Stimulated activated CD8-positive, alpha-beta memory T cell treated with anti-CD3 and anti-CD28 coated beads, Interleukin-2, amount 100 ng/mL, for 48 hours (primary cell): ENCODE measurements at regions not wholly inside any gene's neighbourhood (a gene's known extent, or its start where the extent isn't known, plus 50 kb on each side); places are given as distances from the start of the nearest gene placed in this dataset.
"Not testable (repeated sequence)": the region's sequence is repeated elsewhere in the genome, so short reads cannot be mapped to it uniquely, and the experiment has no call there.

Source experiments
- DNase-seq, 2 donors: peaks; one replicate each; pipeline ENCODE4 v3.0.0-alpha.2; 2020; ENCODE audit warnings: low read depth in 2 of 2

GRCh38 chr12:9411616-9412268 lies 196.0 kb downstream of the KLRB1 start:
- DNase-seq: not testable (repeated sequence)

DNA sequence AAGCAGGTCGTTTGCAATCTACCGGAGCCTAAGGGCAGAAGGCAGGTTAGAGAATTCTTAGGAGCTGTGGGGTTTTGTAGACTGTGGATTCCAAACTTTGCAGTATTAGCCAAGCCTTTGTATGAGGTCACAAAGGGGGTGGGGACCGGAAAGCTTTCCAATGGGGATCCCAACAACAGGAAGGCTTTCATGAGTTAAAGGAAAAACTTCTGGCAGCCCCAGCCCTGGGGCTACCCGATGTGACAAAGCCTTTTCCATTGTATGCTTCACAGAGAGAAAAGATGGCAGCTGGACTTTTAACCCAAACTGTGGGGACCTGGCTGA lies 199.2 kb upstream of the PZP start:
- DNase-seq: not testable (repeated sequence)

- no peak for DNase-seq
Observed at GRCh38 chr12:9406564-9407424, 198.6 kb upstream of the PZP start.

DNA sequence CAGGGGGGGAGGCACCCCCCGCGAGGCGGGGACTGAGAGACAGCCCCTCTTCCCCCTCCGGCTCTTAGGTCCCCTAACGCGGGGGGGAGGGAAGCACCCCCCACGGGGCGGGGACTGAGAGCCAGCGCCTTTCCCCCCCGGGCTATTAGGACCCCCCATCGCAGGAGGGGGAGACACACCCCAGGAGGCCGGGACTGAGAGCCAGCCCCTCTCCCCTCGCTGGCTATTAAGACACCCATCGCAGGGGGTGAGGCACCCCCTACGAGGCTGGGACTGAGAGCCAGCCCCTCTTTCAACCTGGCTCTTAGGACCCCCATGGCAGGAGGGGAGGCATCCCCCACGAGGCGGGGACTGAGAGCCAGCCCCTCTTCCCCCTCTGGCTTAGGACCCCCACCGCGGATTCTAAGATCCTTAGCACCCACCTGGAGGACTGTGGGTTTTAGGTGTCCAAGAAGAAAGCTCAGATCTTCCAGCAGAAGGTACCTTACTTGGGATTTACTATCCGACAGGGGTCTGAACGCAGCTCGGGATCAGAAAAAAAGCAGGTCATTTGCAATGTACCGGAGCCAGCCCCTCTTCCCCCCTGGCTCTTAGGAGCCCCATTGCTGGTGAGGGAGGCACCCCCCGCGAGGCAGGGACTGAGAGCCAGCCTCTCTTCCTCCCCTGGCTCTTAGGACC lies 197.8 kb upstream of the PZP start:
- DNase-seq: no peak

DNA sequence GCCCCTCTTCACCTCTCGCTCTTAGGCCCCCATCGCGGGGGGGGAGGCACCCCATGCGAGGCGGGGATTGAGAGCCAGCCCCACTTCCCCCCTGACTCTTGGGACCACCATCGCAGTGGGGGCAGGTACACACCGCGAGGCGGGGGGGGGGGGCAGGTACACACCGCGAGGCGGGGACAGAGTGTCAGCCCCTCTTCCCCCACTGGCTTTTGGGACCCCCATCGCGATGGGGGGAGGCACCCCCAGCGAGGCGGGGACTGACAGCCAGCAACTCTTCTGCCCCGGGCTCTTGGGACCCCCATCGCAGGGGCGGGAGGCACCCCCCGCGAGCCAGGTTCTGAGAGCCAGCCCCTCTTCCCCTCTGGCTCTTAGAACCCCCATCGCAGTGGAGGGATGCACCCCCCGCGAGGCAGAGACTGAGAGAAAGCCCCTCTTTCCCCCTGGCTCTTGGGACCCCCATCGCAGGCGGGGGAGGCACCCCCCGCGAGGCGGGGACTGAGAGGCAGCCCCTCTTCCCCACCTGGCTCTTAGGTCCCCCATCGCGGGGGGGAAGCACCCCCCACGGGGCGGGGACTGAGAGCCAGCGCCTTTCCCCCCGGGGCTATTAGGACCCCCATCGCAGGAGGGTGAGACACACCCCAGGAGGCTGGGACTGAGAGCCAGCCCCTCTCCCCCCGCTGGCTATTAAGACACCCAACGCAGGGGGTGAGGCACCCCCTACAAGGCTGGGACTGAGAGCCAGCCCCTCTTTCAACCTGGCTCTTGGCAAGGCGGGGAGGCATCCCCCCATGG lies 196.5 kb upstream of the PZP start:
- DNase-seq: no peak

- no peak for DNase-seq
Observed at GRCh38 chr12:9404031-9404430, 195.8 kb upstream of the PZP start.

- DNase-seq: not testable (repeated sequence)
Observed at GRCh38 chr12:9402432-9403040, 194.3 kb upstream of the PZP start.

- not testable (repeated sequence) for DNase-seq
Observed at GRCh38 chr12:9396367-9396766, 188.2 kb upstream of the PZP start.

- not testable (repeated sequence) for DNase-seq
Observed at GRCh38 chr12:9395220-9395619, 187.0 kb upstream of the PZP start.

DNA sequence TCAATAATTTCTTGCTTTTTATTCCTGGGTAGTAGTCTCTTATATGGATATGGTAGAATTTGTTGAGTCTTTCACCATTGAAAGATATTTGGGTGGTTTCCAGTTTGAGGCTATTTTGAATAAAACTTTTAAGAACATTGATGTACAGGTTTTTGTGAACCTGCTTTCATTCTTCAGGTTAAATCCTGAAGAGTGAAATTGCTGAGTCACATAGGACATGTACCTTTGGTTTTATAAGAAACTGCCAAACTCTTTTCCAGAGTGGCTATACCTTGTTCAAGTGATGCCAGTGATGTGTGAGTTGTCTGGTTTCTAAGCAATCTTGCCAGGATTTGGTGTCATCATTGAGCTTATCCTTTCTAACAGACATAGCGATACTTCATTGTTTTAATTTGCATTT lies 184.6 kb upstream of the PZP start:
- DNase-seq: no peak

DNA sequence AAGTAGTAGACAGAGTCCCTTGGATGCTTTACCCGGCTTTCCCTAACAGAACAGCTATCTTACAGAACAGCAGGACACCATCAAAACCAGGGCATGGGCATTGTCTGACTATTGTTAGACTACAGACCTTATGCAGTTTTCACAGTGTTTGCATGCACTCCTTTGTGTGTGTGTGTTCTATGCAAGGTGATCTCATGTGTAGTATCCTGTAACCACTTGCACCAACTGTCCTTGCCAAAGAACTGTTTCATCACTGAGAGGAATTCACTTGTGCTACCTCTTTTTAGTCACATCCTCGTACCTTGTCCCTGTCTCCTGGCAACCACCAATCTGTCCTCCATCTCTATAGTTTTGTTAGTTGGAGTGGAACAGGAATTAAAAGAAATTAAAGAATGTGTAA lies 183.6 kb upstream of the PZP start:
- DNase-seq: no peak

DNA sequence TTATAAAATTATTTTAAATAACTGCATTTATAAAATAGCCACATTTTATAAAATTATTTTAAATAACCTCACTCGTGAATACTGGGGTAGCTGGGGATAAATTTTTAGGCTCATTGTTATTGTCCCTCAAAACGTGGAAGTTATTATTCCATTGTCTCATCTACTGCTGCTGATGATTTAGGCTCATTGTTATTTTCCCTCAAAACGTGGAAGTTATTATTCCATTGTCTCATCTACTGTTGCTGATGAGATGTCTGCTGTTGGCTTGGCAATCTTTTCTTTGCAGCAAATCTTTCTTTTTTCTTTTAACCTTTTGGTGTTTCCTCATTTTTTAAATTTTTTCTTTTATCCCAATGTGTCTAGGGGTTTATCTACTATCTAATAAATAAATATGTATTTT lies 182.6 kb upstream of the PZP start:
- no peak for DNase-seq

DNA sequence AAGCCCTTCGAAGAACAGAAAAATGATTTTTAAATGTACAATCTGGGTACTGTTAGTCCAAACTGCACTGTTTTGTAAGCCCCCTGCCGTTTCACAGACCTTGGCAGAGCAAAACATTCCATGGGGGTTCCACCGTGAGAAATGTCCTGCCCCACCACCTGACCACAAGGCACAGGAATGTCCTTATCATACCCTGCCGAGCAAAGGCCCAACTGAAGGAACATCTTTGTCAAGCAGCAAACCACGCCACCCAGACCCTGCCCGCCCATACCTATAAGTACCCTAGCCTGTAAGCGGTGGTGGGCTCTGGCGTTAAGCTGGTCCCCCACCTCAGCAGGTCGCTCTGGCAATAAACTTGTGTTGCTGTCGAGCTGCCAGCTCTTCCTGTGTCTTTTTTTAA lies 181.6 kb upstream of the PZP start:
- DNase-seq: no peak

GRCh38 chr12:9388379-9388778 lies 180.2 kb upstream of the PZP start:
- no peak for DNase-seq

- no peak for DNase-seq
Observed at GRCh38 chr12:9387450-9387849, 179.3 kb upstream of the PZP start.

GRCh38 chr12:9383585-9383984 lies 175.4 kb upstream of the PZP start:
- no peak for DNase-seq

- DNase-seq: no peak
Observed at GRCh38 chr12:9381619-9382018, 173.4 kb upstream of the PZP start.

DNA sequence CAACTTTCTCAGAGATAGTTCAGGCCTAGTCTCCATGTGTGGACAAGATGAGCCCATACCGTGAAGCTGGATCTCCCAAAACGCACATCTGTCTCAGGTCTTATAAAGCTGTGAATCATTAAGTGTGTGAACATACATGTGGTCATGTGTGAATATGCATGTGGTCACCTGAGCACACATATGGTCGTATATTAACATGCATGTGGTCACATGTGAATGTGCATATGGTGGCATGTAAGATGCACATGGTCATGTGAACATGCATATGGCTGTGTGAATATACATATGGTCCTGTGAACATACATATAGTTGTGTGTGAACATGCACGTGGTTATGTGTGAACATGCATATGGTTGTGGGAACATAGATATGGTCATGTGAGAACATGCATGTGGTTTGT lies 172.5 kb upstream of the PZP start:
- DNase-seq: no peak

- DNase-seq: no peak
Observed at GRCh38 chr12:9379023-9379742, 171.0 kb upstream of the PZP start.

DNA sequence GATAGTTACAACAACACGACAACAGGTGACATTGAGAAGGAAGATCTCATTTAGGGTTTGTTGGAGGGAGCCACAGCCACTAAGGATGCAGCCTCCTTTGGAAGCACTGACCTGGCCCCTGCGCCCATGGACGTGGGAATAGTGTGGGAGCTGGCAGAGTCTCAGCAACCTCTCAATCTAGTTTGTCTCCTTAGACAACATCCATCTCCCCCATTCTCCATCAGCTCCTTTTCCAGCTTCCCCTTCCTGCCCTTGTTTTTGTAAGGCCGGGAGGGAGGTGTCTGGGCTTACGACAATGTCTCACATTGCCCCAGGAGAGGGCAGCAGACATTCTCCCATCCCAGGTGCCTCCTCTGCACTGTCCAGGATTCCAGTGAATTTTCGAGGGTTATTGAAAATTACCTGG lies 170.2 kb upstream of the PZP start:
- no peak for DNase-seq

DNA sequence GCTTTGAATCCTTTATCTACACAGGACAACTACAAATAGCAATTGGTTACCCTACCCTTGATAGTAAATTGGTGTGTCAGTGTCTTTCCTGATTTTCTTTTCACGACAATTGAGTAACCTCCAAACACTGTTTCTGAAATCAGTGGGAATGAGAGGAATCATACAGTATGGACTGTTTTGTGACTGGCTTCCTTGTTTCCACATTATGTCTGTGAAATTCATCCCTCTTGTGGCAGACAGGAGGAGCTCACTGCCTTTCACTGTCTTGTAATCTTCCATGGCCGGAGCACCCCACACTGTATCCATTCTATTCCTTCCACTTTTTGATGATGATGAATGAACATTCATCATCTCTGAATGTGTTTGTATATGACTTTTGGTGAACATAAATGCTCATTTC lies 164.0 kb upstream of the PZP start:
- DNase-seq: no peak
